ENCODE measurements at regions not wholly inside any gene's neighbourhood (a gene's known extent, or its start where the extent isn't known, plus 50 kb on each side); places are given as distances from the start of the nearest gene placed in this dataset.

DNA sequence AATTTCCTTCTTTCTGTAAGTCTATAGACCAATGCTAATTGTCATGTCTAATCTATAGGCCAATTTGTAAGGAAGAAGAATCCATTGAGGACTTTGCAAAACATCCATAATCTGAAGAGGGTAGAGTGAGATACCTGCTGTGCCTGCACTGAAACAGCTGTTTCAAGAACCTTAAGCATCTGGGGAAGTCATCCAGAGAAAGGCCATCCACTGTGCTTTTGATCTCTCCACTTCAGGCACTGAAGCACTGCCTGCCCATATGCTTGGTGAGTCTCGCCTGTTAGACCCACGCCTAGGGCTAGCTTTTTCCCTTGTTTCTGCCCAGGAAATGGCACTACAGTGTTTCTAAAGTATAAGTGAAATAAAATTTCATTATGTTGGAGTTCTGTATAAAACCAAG is 921.8 kb upstream of the EPHA7 start:
- Mint-ChIP-seq H3K27me3 (no peaks in the 10 kb centered on the region), H3K36me3 (no peaks in the 10 kb centered on the region), H3K4me3 (no peak overlapping the region), H3K27ac (no peak overlapping the region), H3K4me1 (ENCODE audit: low read depth) (no peaks in the 10 kb centered on the region), H3K9me3 (peaks cover 7% of the 10 kb centered on the region)
- DNase-seq = no peak
- intact Hi-C loops (cut with micrococcal nuclease) = no loop called here
- ChIA-PET POLR2A (no interaction called here), CTCF (no interaction called here)

DNA sequence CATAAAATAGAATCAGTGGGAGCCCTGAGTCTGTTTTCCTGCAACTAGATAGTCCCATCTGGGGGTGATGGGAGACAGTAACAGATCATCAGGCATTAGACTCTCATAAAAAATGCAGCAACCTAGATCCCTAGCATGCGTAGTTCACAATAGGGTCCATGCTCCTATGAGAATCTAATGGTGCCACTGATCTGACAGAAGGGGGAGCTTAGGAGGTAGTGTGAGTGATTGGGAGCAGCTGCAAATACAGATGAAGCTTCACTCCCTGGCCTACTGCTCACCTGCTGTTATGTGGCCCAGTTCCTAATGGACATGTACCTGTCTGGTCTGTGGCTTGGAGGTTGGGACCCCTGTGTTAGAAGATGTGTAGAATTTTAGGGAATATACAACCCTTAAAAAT is 904.5 kb upstream of the EPHA7 start:
- ChIA-PET CTCF (no interaction called here), POLR2A (no interaction called here)
- intact Hi-C loops (cut with micrococcal nuclease) = no loop called here
- peaks cover 3% of the 10 kb centered on the region for H3K9me3 Mint-ChIP-seq
- H3K36me3 Mint-ChIP-seq = no peaks in the 10 kb centered on the region
- H3K4me3 Mint-ChIP-seq = no peak overlapping the region
- no peak overlapping the region for H3K27ac Mint-ChIP-seq
- no peaks in the 10 kb centered on the region for H3K27me3 Mint-ChIP-seq
- no peaks in the 10 kb centered on the region for H3K4me1 Mint-ChIP-seq (ENCODE audit: low read depth)
- DNase-seq = no peak

DNA sequence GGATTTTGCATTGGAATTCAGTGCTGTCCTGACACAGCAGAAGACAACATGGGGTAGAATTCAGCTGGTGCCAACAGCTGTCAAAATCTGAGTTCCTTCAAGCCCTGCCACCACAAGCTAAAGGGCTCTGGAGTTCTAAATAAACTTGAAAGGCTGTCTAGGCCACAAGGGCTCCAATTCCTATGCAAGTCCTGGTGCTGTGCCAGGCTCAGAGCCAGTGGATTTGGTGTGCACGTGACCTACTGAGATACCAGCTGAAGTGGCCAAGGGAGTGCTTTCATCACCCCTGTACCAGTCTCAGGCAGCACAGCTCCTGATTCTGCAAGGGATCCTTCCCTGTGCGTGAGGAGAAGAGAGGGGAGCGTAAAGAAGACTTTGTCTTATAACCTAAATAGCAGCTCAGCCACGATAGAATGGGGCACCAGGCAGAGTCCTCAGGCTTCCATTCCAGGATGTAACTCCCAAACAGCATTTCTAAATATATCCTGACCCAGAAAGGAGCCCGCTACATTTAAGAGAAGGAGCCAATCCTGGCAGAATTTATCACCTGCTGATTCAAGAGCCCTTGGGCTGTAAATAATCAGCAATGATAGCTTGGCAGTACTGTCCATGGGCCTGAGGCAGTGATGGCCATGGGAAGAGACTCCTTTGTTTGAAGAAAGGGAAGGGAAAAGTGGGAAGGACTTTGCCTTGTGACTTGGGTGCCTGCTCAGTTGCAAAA is 881.2 kb upstream of the EPHA7 start:
- H3K4me3 Mint-ChIP-seq = no peak overlapping the region
- H3K9me3 Mint-ChIP-seq = peaks cover 4% of the 10 kb centered on the region
- no peak overlapping the region for H3K27ac Mint-ChIP-seq
- no peaks in the 10 kb centered on the region for H3K4me1 Mint-ChIP-seq (ENCODE audit: low read depth)
- DNase-seq = no peak
- intact Hi-C loops (cut with micrococcal nuclease) = no loop called here
- ChIA-PET POLR2A (no interaction called here), CTCF (no interaction called here)
- no peaks in the 10 kb centered on the region for H3K36me3 Mint-ChIP-seq
- no peaks in the 10 kb centered on the region for H3K27me3 Mint-ChIP-seq

DNA sequence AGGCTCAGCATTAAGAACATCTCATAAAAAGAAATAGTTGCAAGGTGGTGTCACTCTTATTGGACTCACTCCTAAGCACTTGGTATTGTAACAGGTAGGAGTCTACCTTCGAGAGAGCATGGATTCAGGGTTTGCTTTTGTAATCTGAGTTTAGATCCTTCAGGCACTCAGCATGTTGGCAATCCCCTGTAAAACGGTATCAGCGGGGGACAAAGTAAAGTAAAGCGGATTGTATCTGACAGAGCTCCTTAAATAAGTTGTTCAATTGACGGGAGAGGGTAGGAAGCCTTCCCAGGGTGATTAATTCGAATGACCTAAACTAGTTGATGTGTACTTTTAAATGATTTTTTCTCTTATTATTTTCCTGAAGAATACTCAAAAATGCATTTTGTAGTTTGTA is 869.8 kb upstream of the EPHA7 start:
- no peak overlapping the region for H3K27ac Mint-ChIP-seq
- ChIA-PET CTCF (no interaction called here), POLR2A (no interaction called here)
- peaks cover 2% of the 10 kb centered on the region for H3K9me3 Mint-ChIP-seq
- H3K4me3 Mint-ChIP-seq = no peak overlapping the region
- no peak for DNase-seq
- no peaks in the 10 kb centered on the region for H3K4me1 Mint-ChIP-seq (ENCODE audit: low read depth)
- no peaks in the 10 kb centered on the region for H3K36me3 Mint-ChIP-seq
- intact Hi-C loops (cut with micrococcal nuclease) = no loop called here
- H3K27me3 Mint-ChIP-seq = no peaks in the 10 kb centered on the region

DNA sequence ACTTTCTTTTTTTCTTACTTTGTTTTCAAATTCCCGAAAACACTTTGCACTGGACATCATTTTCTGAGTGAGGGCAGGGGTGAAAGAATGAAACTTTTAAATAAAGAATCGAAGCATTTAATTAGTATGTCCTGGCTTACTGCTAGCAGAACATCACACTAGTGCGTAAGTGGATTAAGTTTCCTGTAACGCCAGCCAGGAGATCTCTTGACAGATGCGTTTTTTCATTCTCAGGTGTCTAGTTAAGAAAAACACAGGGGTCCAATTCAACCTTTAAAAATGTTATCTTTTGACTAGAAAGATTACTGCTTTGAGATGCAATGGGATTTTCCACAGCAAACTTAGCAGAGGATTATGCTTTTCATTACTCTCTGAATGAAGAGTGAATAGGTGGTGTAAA is 858.8 kb upstream of the EPHA7 start:
- H3K9me3 Mint-ChIP-seq = no peaks in the 10 kb centered on the region
- CTCF ChIA-PET = no interaction called here
- H3K4me3 Mint-ChIP-seq = no peak overlapping the region
- no peaks in the 10 kb centered on the region for H3K4me1 Mint-ChIP-seq (ENCODE audit: low read depth)
- POLR2A ChIA-PET = interaction anchor here (0.7 kb wide), 1 partner anchor 1937 kb away, joined by 3 read pairs; no protein-coding TSS in a partner anchor
- DNase-seq = no peak
- intact Hi-C loops (cut with micrococcal nuclease) = no loop called here
- H3K36me3 Mint-ChIP-seq = no peaks in the 10 kb centered on the region
- no peak overlapping the region for H3K27ac Mint-ChIP-seq
- H3K27me3 Mint-ChIP-seq = no peaks in the 10 kb centered on the region

DNA sequence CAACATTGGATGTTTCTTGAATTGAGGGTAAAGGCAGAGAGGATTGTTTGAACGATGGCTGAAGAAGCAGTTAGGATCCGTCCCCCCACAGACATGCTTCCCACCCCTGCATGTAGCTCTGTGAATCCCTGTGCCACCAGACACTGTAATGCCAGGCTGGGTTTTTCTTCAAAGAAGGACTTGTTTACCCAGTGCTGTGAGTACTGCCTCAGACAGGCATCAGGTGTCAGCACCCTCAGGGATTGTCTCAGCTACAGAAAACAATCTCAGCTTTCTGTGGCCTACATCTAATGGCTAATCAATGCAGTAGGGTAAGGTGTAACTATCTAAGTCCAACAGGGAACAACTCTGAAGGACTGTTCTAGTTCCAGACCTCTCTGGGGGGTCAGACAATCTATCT is 853.0 kb upstream of the EPHA7 start:
- Mint-ChIP-seq H3K27ac (no peak overlapping the region), H3K9me3 (peaks cover 5% of the 10 kb centered on the region), H3K4me1 (ENCODE audit: low read depth) (no peaks in the 10 kb centered on the region), H3K36me3 (no peaks in the 10 kb centered on the region), H3K4me3 (no peak overlapping the region), H3K27me3 (no peaks in the 10 kb centered on the region)
- CTCF ChIA-PET = no interaction called here
- no peak for DNase-seq
- intact Hi-C loops (cut with micrococcal nuclease) = no loop called here
- POLR2A ChIA-PET = no interaction called here

DNA sequence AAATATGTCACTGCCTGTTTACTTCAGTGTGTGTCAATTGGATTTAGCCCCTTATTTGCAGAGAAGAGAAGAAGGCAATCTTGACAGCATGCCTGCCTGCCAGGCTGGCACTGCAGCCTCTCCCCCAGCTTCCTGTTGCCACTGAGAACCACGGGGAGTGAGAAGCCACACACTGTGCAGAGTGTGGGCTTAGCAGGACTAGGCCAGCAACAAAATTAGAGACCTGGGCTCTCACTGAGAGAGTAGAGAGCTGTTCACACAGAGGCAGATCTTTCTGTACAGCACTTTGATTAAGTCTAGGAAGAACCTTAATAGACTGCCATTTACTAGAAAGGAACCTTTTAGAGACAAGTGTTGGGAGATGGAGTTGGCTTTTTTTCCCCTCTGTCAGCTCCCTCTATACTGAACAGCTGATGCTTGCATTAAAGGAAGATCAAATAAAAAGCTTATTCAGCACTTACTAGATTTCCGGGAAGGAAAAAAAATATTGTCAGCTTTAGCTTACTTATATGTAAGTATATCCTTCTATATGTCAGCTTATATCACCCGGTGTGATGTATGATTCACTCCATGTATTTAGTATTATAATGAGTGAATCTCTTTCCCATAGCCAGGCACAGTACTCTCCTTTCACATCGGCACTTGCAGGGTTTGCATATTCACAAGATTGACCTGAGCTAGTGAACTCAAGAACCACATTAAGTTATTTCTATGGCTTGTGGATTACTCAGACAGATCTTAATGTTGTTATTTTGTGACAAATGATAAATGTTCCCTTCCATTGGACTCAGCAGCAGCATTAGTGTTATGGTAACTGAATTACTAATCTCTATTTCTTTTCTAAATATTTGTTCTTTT is 851.0 kb upstream of the EPHA7 start:
- H3K27me3 Mint-ChIP-seq = no peaks in the 10 kb centered on the region

DNA sequence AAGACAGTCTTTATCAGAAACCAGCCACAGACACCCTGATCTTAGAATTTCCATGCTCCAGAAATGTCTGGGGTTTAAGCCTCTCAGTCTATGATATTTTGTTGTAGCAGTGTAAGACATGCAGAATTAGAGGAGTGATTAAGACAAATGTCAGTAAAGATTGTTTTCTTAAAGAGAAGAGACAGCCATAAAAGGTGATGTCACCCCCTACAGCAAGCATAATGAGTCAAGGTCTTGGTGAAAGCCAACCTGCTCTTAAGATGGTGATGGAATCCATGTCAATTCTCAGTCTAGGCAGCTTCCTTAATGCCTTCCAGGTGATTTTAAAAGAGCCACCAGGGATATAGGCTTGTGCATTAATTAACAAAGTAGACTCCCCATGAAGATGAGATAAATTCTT is 849.9 kb upstream of the EPHA7 start:
- H3K27ac Mint-ChIP-seq = no peak overlapping the region
- H3K4me1 Mint-ChIP-seq (ENCODE audit: low read depth) = no peaks in the 10 kb centered on the region
- no peak for DNase-seq
- ChIA-PET POLR2A (no interaction called here), CTCF (no interaction called here)
- no peaks in the 10 kb centered on the region for H3K27me3 Mint-ChIP-seq
- H3K36me3 Mint-ChIP-seq = no peaks in the 10 kb centered on the region
- H3K4me3 Mint-ChIP-seq = no peak overlapping the region
- H3K9me3 Mint-ChIP-seq = peaks cover 20% of the 10 kb centered on the region
- intact Hi-C loops (cut with micrococcal nuclease) = no loop called here

More for the DNA sequence above, 851.0 kb upstream of the EPHA7 start:
- intact Hi-C loops (cut with micrococcal nuclease) = no loop called here
- ChIA-PET CTCF (interaction anchor here (0.6 kb wide), 1 partner anchor 474 kb away, joined by 4 read pairs; no protein-coding TSS in a partner anchor), POLR2A (no interaction called here)
- Mint-ChIP-seq H3K9me3 (peaks cover 13% of the 10 kb centered on the region), H3K27ac (no peak overlapping the region), H3K4me3 (no peak overlapping the region), H3K36me3 (no peaks in the 10 kb centered on the region), H3K4me1 (ENCODE audit: low read depth) (no peaks in the 10 kb centered on the region)
- no peak for DNase-seq

DNA sequence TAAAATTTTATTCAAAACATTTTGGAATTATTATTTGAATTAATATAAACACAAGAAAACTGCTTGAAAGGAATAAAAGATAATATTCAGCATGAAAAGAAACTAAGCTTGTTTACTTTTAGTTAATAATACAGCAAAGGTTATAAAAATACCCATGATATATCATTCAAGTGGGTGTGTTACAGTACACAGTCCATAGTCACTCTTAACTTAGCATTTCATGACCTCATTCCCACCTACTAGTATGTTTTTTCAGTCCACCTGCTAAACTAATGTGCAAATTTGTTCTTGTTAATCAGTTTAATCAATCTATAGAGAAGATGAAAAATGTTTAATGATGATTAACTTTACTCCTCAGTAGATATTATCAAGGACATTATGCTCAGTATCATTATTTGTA is 841.4 kb upstream of the EPHA7 start:
- no peaks in the 10 kb centered on the region for H3K27me3 Mint-ChIP-seq
- H3K4me3 Mint-ChIP-seq = no peak overlapping the region
- no peak for DNase-seq
- no peaks in the 10 kb centered on the region for H3K4me1 Mint-ChIP-seq (ENCODE audit: low read depth)
- H3K27ac Mint-ChIP-seq = no peak overlapping the region
- no peaks in the 10 kb centered on the region for H3K36me3 Mint-ChIP-seq
- intact Hi-C loops (cut with micrococcal nuclease) = no loop called here
- ChIA-PET POLR2A (no interaction called here), CTCF (no interaction called here)
- H3K9me3 Mint-ChIP-seq = peaks cover 13% of the 10 kb centered on the region

DNA sequence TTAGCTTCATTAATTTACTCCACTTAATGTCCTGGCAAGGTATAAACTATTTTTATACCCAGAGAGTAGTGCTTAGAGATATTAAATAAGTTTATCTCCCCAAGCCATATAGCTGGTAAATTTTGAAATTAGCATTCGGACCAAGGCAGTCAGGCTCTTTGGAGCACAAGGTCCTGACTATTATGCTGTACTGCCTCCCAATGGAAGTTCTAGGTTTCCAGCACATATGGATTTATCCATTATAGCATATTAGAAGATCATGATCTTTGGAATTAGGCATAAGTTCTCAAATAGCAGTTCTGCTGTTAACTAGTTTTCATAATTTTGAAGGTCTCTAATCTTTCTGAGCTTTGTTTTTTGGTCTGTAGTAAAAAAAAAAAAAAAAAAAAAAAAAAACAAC is 835.3 kb upstream of the EPHA7 start:
- no peaks in the 10 kb centered on the region for H3K4me1 Mint-ChIP-seq (ENCODE audit: low read depth)
- H3K9me3 Mint-ChIP-seq = peaks cover 9% of the 10 kb centered on the region
- H3K27ac Mint-ChIP-seq = no peak overlapping the region
- DNase-seq = no peak
- no peaks in the 10 kb centered on the region for H3K36me3 Mint-ChIP-seq
- H3K27me3 Mint-ChIP-seq = no peaks in the 10 kb centered on the region
- POLR2A ChIA-PET = no interaction called here
- CTCF ChIA-PET = no interaction called here
- intact Hi-C loops (cut with micrococcal nuclease) = no loop called here
- H3K4me3 Mint-ChIP-seq = no peak overlapping the region

DNA sequence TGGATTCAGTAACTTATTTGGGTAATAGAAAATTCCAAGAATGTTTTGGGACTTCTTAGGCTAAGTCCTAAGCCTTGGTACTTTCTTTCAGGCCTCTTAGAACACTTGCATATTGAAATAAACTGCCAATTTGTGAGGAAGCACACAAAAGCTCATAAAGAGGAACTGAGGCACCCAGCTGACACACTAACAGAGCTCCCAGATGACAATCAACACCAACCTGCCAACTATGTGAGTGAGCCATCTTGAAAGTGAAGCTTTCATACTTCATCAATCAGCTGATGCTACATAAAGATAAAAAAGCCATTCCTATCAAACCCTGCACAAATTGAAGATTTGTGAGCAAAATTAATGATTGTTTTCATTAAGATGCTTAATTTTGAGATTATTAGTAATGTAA is 832.5 kb upstream of the EPHA7 start:
- no peaks in the 10 kb centered on the region for H3K27me3 Mint-ChIP-seq
- ChIA-PET POLR2A (no interaction called here), CTCF (no interaction called here)
- peaks cover 17% of the 10 kb centered on the region for H3K9me3 Mint-ChIP-seq
- H3K36me3 Mint-ChIP-seq = no peaks in the 10 kb centered on the region
- intact Hi-C loops (cut with micrococcal nuclease) = no loop called here
- no peak for DNase-seq
- no peak overlapping the region for H3K4me3 Mint-ChIP-seq
- H3K27ac Mint-ChIP-seq = no peak overlapping the region
- H3K4me1 Mint-ChIP-seq (ENCODE audit: low read depth) = no peaks in the 10 kb centered on the region

DNA sequence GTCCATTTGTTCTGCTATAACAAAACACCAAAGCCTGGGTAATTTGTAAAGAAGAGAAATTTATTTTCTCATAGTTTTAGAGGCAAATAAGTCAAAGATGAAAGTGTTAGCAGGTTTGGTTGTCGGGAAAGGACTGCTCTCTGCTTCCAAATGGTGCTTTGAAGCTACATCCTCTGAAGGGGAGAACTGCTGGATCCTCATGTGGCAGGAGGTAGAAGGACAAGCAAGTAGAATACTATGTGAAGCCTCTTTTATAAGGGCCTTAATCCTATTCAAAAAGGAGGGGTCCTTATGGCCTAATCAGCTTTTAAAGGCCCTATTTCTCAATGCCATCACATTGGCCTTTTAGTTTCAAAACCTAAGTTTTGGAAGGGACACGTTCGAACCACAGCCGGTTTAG is 826.0 kb upstream of the EPHA7 start:
- H3K27ac Mint-ChIP-seq = no peak overlapping the region
- H3K4me1 Mint-ChIP-seq (ENCODE audit: low read depth) = no peaks in the 10 kb centered on the region
- no peaks in the 10 kb centered on the region for H3K27me3 Mint-ChIP-seq
- H3K4me3 Mint-ChIP-seq = no peak overlapping the region
- CTCF ChIA-PET = no interaction called here
- POLR2A ChIA-PET = no interaction called here
- H3K36me3 Mint-ChIP-seq = no peaks in the 10 kb centered on the region
- peaks cover 15% of the 10 kb centered on the region for H3K9me3 Mint-ChIP-seq
- intact Hi-C loops (cut with micrococcal nuclease) = no loop called here
- no peak for DNase-seq

DNA sequence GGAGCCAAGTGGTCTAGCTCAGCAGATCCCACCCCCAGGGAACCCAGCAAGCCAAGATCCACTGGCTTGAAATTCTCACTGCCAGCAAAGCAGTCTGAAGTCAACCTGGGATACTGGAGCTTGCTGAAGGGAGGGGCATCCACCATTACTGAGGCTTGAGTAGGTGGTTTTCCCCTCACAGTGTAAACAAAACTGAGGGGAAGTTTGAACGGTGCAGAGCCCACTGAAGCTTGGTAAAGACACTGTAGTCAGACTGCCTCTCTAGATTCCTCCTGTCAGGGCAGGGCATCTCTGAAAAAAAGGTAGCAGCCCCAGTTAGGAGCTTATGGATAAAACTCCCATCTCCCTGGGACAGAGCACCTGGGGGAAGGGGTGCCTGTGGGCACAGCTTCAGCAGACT is 819.5 kb upstream of the EPHA7 start:
- no peak overlapping the region for H3K27ac Mint-ChIP-seq
- no peaks in the 10 kb centered on the region for H3K4me1 Mint-ChIP-seq (ENCODE audit: low read depth)
- no peaks in the 10 kb centered on the region for H3K36me3 Mint-ChIP-seq
- H3K27me3 Mint-ChIP-seq = no peaks in the 10 kb centered on the region
- H3K4me3 Mint-ChIP-seq = no peak overlapping the region
- H3K9me3 Mint-ChIP-seq = peaks cover 19% of the 10 kb centered on the region
- ChIA-PET POLR2A (no interaction called here), CTCF (no interaction called here)
- intact Hi-C loops (cut with micrococcal nuclease) = no loop called here
- no peak for DNase-seq

Data from activated CD4-positive, alpha-beta memory T cell treated with anti-CD3 and anti-CD28 coated beads for 36 hours (primary cell).